GM18909 (cell line): ENCODE measurements at regions not wholly inside any gene's neighbourhood (a gene's known extent, or its start where the extent isn't known, plus 50 kb on each side); places are given as distances from the start of the nearest gene placed in this dataset.
"Not testable (repeated sequence)": the region's sequence is repeated elsewhere in the genome, so short reads cannot be mapped to it uniquely, and the experiment has no call there.

Experiments used
- ATAC-seq: cut with Tn5 transposase; IDR thresholded peaks from one replicate; pipeline ENCODE4 v1.9.1; 2021; ENCODE audit warnings: mild to moderate bottlenecking; ENCODE audit not compliant: unreplicated experiment, poor library complexity

GRCh38 chr3:144660186-144660585 lies 688.6 kb downstream of the DIPK2A start:
- ATAC-seq: no peak

GRCh38 chr3:144662729-144663128 lies 691.1 kb downstream of the DIPK2A start:
- ATAC-seq: no peak

- ATAC-seq: no peak
Measured at GRCh38 chr3:144663456-144664436, 692.1 kb downstream of the DIPK2A start.

- ATAC-seq: no peak
Measured at GRCh38 chr3:144665567-144666053, 694.0 kb downstream of the DIPK2A start.

- no peak for ATAC-seq
Measured at GRCh38 chr3:144670571-144670970, 698.9 kb downstream of the DIPK2A start.

- ATAC-seq: no peak
Measured at GRCh38 chr3:144677103-144677502, 705.5 kb downstream of the DIPK2A start.

GRCh38 chr3:144683065-144683464 lies 711.4 kb downstream of the DIPK2A start:
- ATAC-seq: no peak

DNA sequence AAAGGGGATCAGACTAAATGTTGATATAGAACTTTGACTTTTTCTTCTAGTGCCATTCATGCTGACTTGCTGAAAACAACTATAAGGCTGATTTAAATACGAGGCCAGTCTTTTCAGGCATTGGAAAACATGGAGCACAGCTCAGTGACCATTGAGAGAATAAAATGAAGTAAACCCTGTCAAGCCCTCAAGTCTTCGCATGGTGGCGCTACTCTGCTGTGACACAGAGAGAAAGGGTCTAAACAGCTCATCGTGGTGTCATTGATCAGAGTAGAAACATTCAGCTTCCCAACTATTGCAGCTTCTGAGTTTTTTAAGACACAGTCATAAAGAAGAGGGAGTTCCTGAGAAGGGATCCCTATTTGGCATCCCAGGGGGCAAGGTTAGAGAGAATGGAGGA lies 716.2 kb downstream of the DIPK2A start:
- no peak for ATAC-seq

- ATAC-seq: no peak
Measured at GRCh38 chr3:144692488-144692887, 720.9 kb downstream of the DIPK2A start.

GRCh38 chr3:144708437-144708836 lies 736.8 kb downstream of the DIPK2A start:
- ATAC-seq: no peak

DNA sequence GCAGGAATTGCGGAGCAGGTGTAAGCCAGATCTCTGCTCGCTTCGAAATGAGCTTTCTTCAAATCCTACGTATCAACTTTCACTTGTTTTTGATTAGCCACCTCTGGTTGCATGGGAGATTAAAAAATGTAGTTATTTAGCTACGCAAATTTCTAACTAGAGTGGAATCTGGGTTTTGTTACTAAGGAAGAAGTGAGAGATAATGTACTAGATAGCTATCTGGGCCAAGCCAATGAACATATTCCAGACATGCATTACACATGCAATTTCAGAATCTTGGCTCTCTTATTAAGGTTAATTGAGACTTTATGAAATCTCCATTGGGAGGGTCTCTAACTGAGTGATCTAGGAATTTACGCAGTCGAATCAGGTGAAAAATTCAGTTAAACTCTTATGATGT lies 765.7 kb downstream of the DIPK2A start:
- no peak for ATAC-seq

DNA sequence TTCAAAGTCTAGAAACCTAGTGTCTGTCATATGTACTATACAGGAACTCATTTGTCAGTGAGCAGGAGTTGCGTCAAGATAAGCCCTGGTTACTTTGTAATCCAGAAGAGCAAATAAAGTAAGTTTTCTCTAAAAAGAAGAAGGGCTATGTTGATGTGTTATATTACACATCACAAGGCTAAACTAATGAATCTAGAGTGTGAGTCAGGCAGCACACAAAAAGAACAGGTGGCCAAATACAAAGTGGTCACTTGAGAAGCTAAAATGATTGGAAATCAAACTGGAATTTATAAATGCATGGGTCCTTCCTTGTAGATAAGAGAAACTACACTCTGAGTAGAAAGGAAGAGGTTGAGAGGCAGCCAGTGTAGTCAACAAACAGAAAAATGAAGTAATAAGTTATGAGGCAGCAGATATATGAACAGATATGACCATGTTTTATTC lies 771.6 kb downstream of the DIPK2A start:
- no peak for ATAC-seq

- ATAC-seq: no peak
Measured at GRCh38 chr3:144744473-144744872, 772.9 kb downstream of the DIPK2A start.

GRCh38 chr3:144746631-144747030 lies 775.0 kb downstream of the DIPK2A start:
- no peak for ATAC-seq

GRCh38 chr3:144749536-144750253 lies 778.1 kb downstream of the DIPK2A start:
- ATAC-seq: not testable (repeated sequence)

GRCh38 chr3:144754076-144754783 lies 782.6 kb downstream of the DIPK2A start:
- no peak for ATAC-seq

DNA sequence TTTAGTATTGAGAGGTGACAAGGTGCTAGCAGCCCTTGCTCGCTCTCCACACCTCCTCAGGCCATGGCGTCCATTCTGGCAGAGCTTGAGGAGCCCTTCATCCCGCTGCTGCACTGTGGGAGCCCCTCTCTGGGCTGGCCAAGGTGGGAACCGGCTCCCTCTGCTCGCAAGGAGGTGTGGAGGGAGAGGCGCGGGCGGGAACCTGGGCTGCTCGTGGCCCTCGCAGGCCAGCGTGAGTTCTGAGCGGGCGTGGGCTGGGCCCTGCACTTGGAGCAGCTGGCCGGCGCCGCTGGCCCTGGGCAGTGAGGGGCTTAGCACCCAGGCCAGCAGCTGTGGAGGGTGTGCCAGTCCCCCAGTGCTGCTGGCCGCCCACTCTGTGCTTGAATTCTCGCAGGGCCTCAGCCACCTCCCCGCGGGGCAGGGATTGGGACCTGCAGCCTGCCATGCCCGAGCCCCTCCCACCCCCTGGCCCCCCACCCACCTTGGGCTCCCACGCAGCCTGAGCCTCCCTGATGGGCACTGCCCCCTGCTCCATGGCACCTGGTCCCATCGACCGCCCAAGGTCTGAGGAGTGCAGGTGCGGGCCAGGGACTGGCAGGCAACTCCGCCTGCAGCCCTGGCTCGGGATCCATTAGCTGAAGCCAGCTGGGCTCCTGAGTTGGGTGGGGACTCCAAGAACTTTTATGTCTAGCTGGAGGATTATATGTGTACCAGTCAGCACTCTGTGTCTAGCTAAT lies 785.2 kb downstream of the DIPK2A start:
- ATAC-seq: no peak

GRCh38 chr3:144760831-144761230 lies 789.2 kb downstream of the DIPK2A start:
- ATAC-seq: no peak

DNA sequence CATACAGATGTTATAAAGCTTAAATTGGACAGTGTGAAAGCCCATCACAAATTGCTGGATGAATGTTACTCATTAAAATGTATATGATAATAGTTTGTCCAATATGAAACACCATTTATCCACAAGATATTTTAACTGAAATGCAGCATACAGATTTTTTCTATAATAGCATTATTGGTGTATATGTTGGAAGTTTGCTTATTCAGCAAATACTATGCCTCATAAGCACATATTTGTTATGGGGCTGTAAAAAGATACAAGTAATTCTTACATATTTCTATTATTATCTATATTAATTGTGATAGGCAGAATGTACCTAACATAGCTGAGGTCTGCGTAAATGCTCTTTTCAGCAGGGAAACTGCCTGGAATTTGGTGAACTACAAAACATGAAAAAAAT lies 790.5 kb downstream of the DIPK2A start:
- no peak for ATAC-seq
